HepG2 (cell line): ENCODE measurements at regions not wholly inside any gene's neighbourhood (a gene's known extent, or its start where the extent isn't known, plus 50 kb on each side); places are given as distances from the start of the nearest gene placed in this dataset.

Experiments
- ARHGAP35 ChIP-seq: sonication (generic); formaldehyde crosslinking; IDR thresholded peaks from 2 replicates; pipeline ENCODE4 v1.9.0; 2022; ENCODE audit warnings: mild to moderate bottlenecking, inconsistent platforms, moderate library complexity, missing genetic modification reagents, borderline replicate concordance
- CENPT ChIP-seq: sonication (generic); formaldehyde crosslinking; IDR thresholded peaks from 2 replicates; pipeline ENCODE4 v1.8.0; 2022; ENCODE audit warnings: low read depth, mild to moderate bottlenecking, moderate library complexity, missing genetic modification reagents
- EED ChIP-seq: sonication (generic); formaldehyde crosslinking; IDR thresholded peaks from 2 replicates; pipeline ENCODE4 v1.5.0; 2020; ENCODE audit warnings: mild to moderate bottlenecking, missing genetic modification reagents
- ZBTB34 ChIP-seq: sonication (generic); formaldehyde crosslinking; IDR thresholded peaks from 2 replicates; pipeline ENCODE4 v1.8.0; 2022; ENCODE audit warnings: mild to moderate bottlenecking, missing genetic modification reagents
- TF ChIP-seq, protein P1 (sequence below): sonication (generic); formaldehyde crosslinking; IDR thresholded peaks from 2 replicates; pipeline ENCODE4 v1.5.0; 2020; ENCODE audit warnings: mild to moderate bottlenecking, missing genetic modification reagents, moderate library complexity

DNA sequence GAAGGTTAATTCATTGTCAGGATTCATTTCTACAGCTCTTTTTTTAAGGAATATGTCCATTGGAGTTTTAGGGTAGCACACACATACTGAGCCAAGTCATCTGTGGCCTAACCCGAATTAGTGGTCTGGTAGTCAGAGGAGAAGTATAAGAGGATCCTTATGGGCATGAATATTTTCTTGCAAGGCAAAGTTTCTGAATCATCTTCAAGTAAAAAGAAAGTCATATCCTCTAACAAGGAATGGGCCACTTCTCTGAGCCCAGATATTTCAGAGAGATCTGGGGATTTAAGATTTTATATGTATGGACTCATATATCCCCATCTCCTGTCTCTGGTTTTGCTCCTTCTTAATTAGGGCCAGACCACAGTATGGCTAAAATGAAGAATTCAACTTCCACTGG is 99.2 kb upstream of the CDH8 start:
- TF ChIP-seq ARHGAP35 (CRISPR knock-in tag), result no peak
- TF ChIP-seq EED (CRISPR knock-in tag), result no peak
- TF ChIP-seq CENPT, result no peak
- no peak for TF ChIP-seq ZBTB34 (CRISPR knock-in tag)
- TF ChIP-seq, protein P1, sequence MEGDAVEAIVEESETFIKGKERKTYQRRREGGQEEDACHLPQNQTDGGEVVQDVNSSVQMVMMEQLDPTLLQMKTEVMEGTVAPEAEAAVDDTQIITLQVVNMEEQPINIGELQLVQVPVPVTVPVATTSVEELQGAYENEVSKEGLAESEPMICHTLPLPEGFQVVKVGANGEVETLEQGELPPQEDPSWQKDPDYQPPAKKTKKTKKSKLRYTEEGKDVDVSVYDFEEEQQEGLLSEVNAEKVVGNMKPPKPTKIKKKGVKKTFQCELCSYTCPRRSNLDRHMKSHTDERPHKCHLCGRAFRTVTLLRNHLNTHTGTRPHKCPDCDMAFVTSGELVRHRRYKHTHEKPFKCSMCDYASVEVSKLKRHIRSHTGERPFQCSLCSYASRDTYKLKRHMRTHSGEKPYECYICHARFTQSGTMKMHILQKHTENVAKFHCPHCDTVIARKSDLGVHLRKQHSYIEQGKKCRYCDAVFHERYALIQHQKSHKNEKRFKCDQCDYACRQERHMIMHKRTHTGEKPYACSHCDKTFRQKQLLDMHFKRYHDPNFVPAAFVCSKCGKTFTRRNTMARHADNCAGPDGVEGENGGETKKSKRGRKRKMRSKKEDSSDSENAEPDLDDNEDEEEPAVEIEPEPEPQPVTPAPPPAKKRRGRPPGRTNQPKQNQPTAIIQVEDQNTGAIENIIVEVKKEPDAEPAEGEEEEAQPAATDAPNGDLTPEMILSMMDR, result no peak
